GM12891 (cell line): ENCODE measurements at regions not wholly inside any gene's neighbourhood (a gene's known extent, or its start where the extent isn't known, plus 50 kb on each side); places are given as distances from the start of the nearest gene placed in this dataset.

Source experiments
- PAX5 ChIP-seq: IDR thresholded peaks from 2 replicates; pipeline ENCODE4 v1.6.1; 2011; ENCODE audit warnings: low read length, moderate library complexity, mild to moderate bottlenecking; ENCODE audit not compliant: insufficient read depth, severe bottlenecking
- POLR2A ChIP-seq: IDR thresholded peaks from 2 replicates; pipeline ENCODE4 v1.6.1; 2011; ENCODE audit warnings: low read depth, low read length, control low read depth
- POLR2AphosphoS5 ChIP-seq: IDR thresholded peaks from 2 replicates; pipeline ENCODE4 v1.6.1; 2011; ENCODE audit warnings: low read depth, low read length, control low read depth
- POU2F2 ChIP-seq: IDR thresholded peaks from 2 replicates; pipeline ENCODE4 v1.6.1; 2011; ENCODE audit warnings: low read depth, mild to moderate bottlenecking, control low read depth, low read length, moderate library complexity
- TAF1 ChIP-seq: IDR thresholded peaks from 2 replicates; pipeline ENCODE4 v1.6.1; 2011; ENCODE audit warnings: low read depth, low read length, control low read depth

DNA sequence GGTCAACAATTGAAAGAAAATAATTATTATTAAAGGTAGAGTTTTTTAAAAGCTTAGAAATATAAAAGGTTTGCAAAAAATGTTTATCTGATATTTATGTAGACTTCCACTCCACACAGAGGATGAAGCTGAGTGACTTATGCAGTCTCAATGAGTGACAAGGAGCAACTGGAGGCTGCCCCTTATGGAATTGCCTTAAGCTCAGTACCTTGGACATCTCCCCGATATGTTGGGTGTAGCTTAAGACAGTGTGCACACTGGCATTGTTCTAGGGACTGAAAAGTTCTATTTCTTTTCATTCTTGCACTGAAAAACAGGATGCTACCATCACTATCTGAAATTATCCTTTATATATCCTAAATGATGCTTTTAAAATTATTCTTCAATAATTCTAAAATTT is 292.1 kb downstream of the PRDM5 start:
- no peak for TF ChIP-seq POLR2AphosphoS5
- TF ChIP-seq POLR2A, result no peak
- TF ChIP-seq TAF1, result no peak
- TF ChIP-seq POU2F2, result no peak
- no peak for TF ChIP-seq PAX5
